Mesenchymal stem cell (in vitro differentiated cells and primary cell): ENCODE measurements at regions not wholly inside any gene's neighbourhood (a gene's known extent, or its start where the extent isn't known, plus 50 kb on each side); places are given as distances from the start of the nearest gene placed in this dataset.

Experiments
- DNase-seq: peaks from one replicate; pipeline ENCODE4 v3.0.0-alpha.2; 2013
- H2AFZ ChIP-seq: one replicate; pipeline ENCODE4 v1.6.1; 2013; ENCODE audit warnings: low read depth, mild to moderate bottlenecking, control low read depth, inconsistent platforms, low read length, moderate library complexity
- H2AK5ac ChIP-seq: 2 replicates; pipeline ENCODE4 v1.6.1; 2013; ENCODE audit warnings: low read length, moderate library complexity, mild to moderate bottlenecking, inconsistent platforms; ENCODE audit not compliant: severe bottlenecking
- H2BK120ac ChIP-seq: one replicate; pipeline ENCODE4 v1.6.1; 2013; ENCODE audit warnings: low read depth, mild to moderate bottlenecking, inconsistent platforms, low read length, moderate library complexity
- H2BK12ac ChIP-seq, 2 experiments: one replicate each; pipeline ENCODE4 v1.6.1; 2013; ENCODE audit warnings: inconsistent platforms in 2 of 2, low read length in 2 of 2, mild to moderate bottlenecking in 2 of 2, moderate library complexity in 2 of 2, control low read depth in 1 of 2
- H2BK15ac ChIP-seq: one replicate; pipeline ENCODE4 v1.6.1; 2013; ENCODE audit warnings: mild to moderate bottlenecking, low read depth, inconsistent platforms; ENCODE audit not compliant: poor library complexity, severe bottlenecking
- H2BK5ac ChIP-seq: 2 replicates; pipeline ENCODE4 v1.6.1; 2013; ENCODE audit warnings: low read depth, mild to moderate bottlenecking, low read length, control low read depth, inconsistent platforms; ENCODE audit not compliant: poor library complexity, severe bottlenecking
- H3K14ac ChIP-seq, 2 experiments: one replicate each; pipeline ENCODE4 v1.6.1; 2013; ENCODE audit warnings: inconsistent platforms in 2 of 2, low read length in 2 of 2, control low read depth in 1 of 2, mild to moderate bottlenecking in 1 of 2, moderate library complexity in 1 of 2
- H3K18ac ChIP-seq, 2 experiments: one replicate each; pipeline ENCODE4 v1.6.1; 2013; ENCODE audit warnings: inconsistent platforms in 2 of 2, low read length in 2 of 2, control low read depth in 1 of 2, low read depth in 1 of 2, mild to moderate bottlenecking in 1 of 2
- H3K23ac ChIP-seq, 2 experiments: one replicate each; pipeline ENCODE4 v1.6.1; 2013; ENCODE audit warnings: inconsistent platforms in 2 of 2, low read length in 2 of 2, mild to moderate bottlenecking in 2 of 2, moderate library complexity in 2 of 2, control low read depth in 1 of 2
- H3K27ac ChIP-seq: 2 replicates; pipeline ENCODE4 v1.5.1; 2013; ENCODE audit warnings: mild to moderate bottlenecking, moderate library complexity, low read length, control low read depth, inconsistent platforms; ENCODE audit not compliant: poor library complexity, severe bottlenecking
- H3K27me3 ChIP-seq, 2 experiments: 2 replicates each; pipeline versions ENCODE4 v1.6.1 to v1.7.0; 2013; ENCODE audit warnings: low read length in 2 of 2, mild to moderate bottlenecking in 2 of 2, moderate library complexity in 2 of 2, control low read depth in 1 of 2, inconsistent platforms in 1 of 2; ENCODE audit not compliant: control insufficient read depth in 1 of 2, insufficient read depth in 1 of 2
- H3K36me3 ChIP-seq, 2 experiments: 2 replicates each; pipeline versions ENCODE4 v1.6.1 to v1.7.0; 2013; ENCODE audit warnings: low read length in 2 of 2, control low read depth in 1 of 2, inconsistent platforms in 1 of 2, low read depth in 1 of 2, mild to moderate bottlenecking in 1 of 2; ENCODE audit not compliant: insufficient read depth in 2 of 2, control insufficient read depth in 1 of 2
- H3K4ac ChIP-seq, 2 experiments: one replicate each; pipeline ENCODE4 v1.6.1; 2013; ENCODE audit warnings: inconsistent platforms in 2 of 2, low read length in 2 of 2, mild to moderate bottlenecking in 2 of 2, moderate library complexity in 2 of 2, control low read depth in 1 of 2, low read depth in 1 of 2
- H3K4me1 ChIP-seq: 2 replicates; pipeline ENCODE4 v1.6.1; 2013; ENCODE audit warnings: low read depth, low read length, control low read depth; ENCODE audit not compliant: control insufficient read depth, insufficient read depth
- H3K4me2 ChIP-seq: 2 replicates; pipeline ENCODE4 v1.6.1; 2013; ENCODE audit warnings: low read length, mild to moderate bottlenecking, inconsistent platforms; ENCODE audit not compliant: poor library complexity, severe bottlenecking
- H3K4me3 ChIP-seq, 2 experiments: 2 replicates each; pipeline versions ENCODE4 v1.5.1 to v1.7.0; 2013; ENCODE audit warnings: low read length in 2 of 2, mild to moderate bottlenecking in 2 of 2, control low read depth in 1 of 2, low read depth in 1 of 2; ENCODE audit not compliant: insufficient read depth in 1 of 2
- H3K79me1 ChIP-seq: replicated peaks from 2 replicates; pipeline ENCODE4 v1.6.1; 2013; ENCODE audit warnings: mild to moderate bottlenecking, control low read depth, low read length, inconsistent platforms; ENCODE audit not compliant: poor library complexity, severe bottlenecking
- H3K9ac ChIP-seq: 2 replicates; pipeline ENCODE4 v1.7.0; 2013; ENCODE audit warnings: mild to moderate bottlenecking, low read length, moderate library complexity
- H3K9me3 ChIP-seq: 2 replicates; pipeline ENCODE4 v1.7.0; 2013; ENCODE audit warnings: mild to moderate bottlenecking, low read length; ENCODE audit not compliant: control insufficient read depth
- H4K8ac ChIP-seq: one replicate; pipeline ENCODE4 v1.6.1; 2013; ENCODE audit warnings: inconsistent platforms, mild to moderate bottlenecking, low read length, moderate library complexity
- H4K91ac ChIP-seq: one replicate; pipeline ENCODE4 v1.6.1; 2013; ENCODE audit warnings: mild to moderate bottlenecking, low read length, inconsistent platforms
- WGBS: methylation state at CpG from one replicate; pipeline ENCODE4 v1.1.7; 2013; ENCODE audit warnings: mixed read lengths; 5-methylcytosine and 5-hydroxymethylcytosine counted together

DNA sequence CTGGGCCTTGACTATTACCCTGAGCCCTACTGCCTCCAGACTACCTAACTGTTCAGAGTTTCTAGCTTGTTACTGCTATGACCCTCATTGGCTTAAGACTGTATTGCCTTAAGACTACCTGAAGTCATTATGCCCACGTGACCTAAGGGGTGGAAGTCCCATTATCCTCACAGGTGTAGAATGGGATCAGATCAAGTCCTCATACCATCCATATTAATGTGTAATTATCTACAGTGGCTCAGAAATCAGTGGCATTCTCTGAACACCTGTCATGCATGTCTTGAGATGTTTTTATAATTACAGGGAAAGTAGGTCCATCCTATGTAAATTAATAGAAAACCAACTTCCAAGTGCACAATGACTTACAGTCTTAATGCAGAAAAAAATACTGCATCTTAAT, 124.0 kb upstream of the CDC42EP3 start:
- WGBS: 100% methylated on average over 1 of the region's 1 CpG
- no peak overlapping the region for H3K14ac ChIP-seq
- H3K4ac ChIP-seq: no peak overlapping the region
- no peak for DNase-seq
- H2AK5ac ChIP-seq: no peak overlapping the region
- H2BK15ac ChIP-seq: no peak overlapping the region
- H2AFZ ChIP-seq: no peak overlapping the region
- H3K4me1 ChIP-seq: peaks cover 6% of the 10 kb centered on the region
- no peaks in the 10 kb centered on the region for H3K79me1 ChIP-seq
- H3K4me2 ChIP-seq: no peak overlapping the region
- no peak overlapping the region for H2BK5ac ChIP-seq
- peak overlapping the region; percentile 25 for H4K91ac ChIP-seq
- H3K18ac ChIP-seq: peak overlapping the region; percentile 13 to 40
- no peaks in the 10 kb centered on the region for H3K9me3 ChIP-seq
- no peak overlapping the region for H2BK120ac ChIP-seq
- peak overlapping the region; percentile 7 to 49 for H2BK12ac ChIP-seq
- no peak overlapping the region for H3K4me3 ChIP-seq
- peak overlapping the region; percentile 73 for H4K8ac ChIP-seq
- no peak overlapping the region for H3K9ac ChIP-seq
- no peaks in the 10 kb centered on the region for H3K36me3 ChIP-seq
- no peak overlapping the region for H3K27ac ChIP-seq
- H3K23ac ChIP-seq: no peak overlapping the region
- no peaks in the 10 kb centered on the region for H3K27me3 ChIP-seq

DNA sequence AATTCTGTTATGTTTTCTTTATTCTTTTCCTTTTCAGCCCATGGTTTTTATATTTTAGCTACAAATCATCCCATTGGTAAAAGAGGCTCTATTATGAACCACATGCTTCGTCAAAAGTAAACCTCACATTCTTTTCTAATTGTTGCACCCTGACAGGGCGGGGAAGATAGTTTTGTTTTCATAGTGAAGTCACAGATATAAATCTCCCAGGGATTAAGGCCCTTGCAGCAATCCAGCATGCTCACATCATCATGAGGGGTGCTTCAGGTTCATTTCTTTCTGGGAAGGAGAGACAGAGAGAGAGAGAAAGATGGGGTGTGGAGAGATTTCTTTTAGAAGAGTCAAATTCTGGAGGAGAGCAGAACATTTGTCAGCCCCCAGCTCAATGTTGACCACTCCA, 124.5 kb upstream of the CDC42EP3 start:
- no peak overlapping the region for H2BK5ac ChIP-seq
- no peaks in the 10 kb centered on the region for H3K36me3 ChIP-seq
- no peak overlapping the region for H3K4me2 ChIP-seq
- H2AK5ac ChIP-seq: no peak overlapping the region
- H3K4ac ChIP-seq: no peak overlapping the region
- no peak overlapping the region for H4K91ac ChIP-seq
- no peak overlapping the region for H2AFZ ChIP-seq
- H2BK15ac ChIP-seq: no peak overlapping the region
- no peaks in the 10 kb centered on the region for H3K9me3 ChIP-seq
- H3K79me1 ChIP-seq: no peaks in the 10 kb centered on the region
- 0% methylated on average over 1 of the region's 2 CpGs for WGBS
- no peak overlapping the region for H3K18ac ChIP-seq
- no peak overlapping the region for H3K9ac ChIP-seq
- H3K23ac ChIP-seq: no peak overlapping the region
- peaks cover 6% of the 10 kb centered on the region for H3K4me1 ChIP-seq
- no peak overlapping the region for H3K4me3 ChIP-seq
- no peak overlapping the region for H2BK12ac ChIP-seq
- H3K14ac ChIP-seq: no peak overlapping the region
- no peaks in the 10 kb centered on the region for H3K27me3 ChIP-seq
- peak overlapping the region; percentile 12 for H3K27ac ChIP-seq
- no peak overlapping the region for H4K8ac ChIP-seq
- DNase-seq: peak; percentile 60
- H2BK120ac ChIP-seq: no peak overlapping the region

DNA sequence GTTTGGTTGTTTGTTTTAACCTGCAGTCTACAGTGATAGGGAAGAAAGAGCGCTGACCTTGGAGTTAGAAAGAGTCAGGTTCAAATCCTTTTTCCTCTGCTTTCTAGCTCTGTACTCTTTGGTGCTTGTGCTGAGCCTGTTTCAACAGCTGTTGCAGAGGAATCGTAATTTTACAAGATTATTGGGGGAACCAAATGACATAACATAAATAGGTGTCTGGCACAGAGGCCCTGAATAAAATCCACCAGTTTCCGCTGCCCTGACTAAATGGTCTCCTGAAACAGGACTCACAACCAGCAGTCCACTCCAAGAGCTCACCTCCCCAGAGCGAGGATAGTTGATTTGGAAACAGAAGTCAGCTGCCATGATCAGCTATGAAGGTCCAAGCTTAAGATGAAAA, 125.0 kb upstream of the CDC42EP3 start:
- no peak overlapping the region for H3K4me2 ChIP-seq
- H3K18ac ChIP-seq: no peak overlapping the region
- no peak overlapping the region for H4K91ac ChIP-seq
- no peak overlapping the region for H4K8ac ChIP-seq
- no peak overlapping the region for H2BK120ac ChIP-seq
- no peak overlapping the region for H3K4me3 ChIP-seq
- no peaks in the 10 kb centered on the region for H3K79me1 ChIP-seq
- H3K9me3 ChIP-seq: no peaks in the 10 kb centered on the region
- peak overlapping the region in 1 of 2 experiments; percentile 19 for H3K4ac ChIP-seq
- no peaks in the 10 kb centered on the region for H3K36me3 ChIP-seq
- H3K27me3 ChIP-seq: no peaks in the 10 kb centered on the region
- no peak overlapping the region for H3K14ac ChIP-seq
- H3K27ac ChIP-seq: peak overlapping the region; percentile 6
- H2BK15ac ChIP-seq: no peak overlapping the region
- DNase-seq: no peak
- no peak overlapping the region for H3K23ac ChIP-seq
- 91% methylated on average over 4 of the region's 4 CpGs for WGBS
- no peak overlapping the region for H3K9ac ChIP-seq
- H3K4me1 ChIP-seq: peaks cover 6% of the 10 kb centered on the region
- no peak overlapping the region for H2BK5ac ChIP-seq
- H2BK12ac ChIP-seq: peak overlapping the region; percentile 8 to 44
- H2AK5ac ChIP-seq: peak overlapping the region; percentile 14
- no peak overlapping the region for H2AFZ ChIP-seq

DNA sequence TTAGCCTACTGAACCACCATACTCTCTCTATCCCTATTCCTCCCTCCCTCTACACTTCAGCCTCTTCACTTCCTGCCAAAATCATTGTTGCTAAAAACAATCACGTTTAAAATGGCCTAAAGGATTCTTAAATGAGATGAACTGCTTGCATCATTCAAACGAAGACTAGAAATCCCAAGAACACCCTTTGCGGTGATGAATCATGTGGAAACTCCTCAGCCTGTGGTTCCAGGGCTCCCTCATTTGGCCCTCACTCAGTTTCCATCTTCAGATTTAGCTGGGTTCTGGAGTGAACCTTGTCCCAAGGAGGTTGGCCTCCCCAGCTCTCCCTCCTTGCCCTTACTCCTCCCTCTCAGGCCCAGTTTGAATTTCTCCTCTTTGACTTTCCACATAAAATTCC, 125.6 kb upstream of the CDC42EP3 start:
- 65% methylated on average over 3 of the region's 3 CpGs for WGBS
- Histone ChIP-seq H3K9me3 (no peaks in the 10 kb centered on the region), H4K91ac (peak overlapping the region; percentile 40), H2BK120ac (peak overlapping the region; percentile 11), H3K27ac (no peak overlapping the region), H2BK12ac (peak overlapping the region; percentile 67 to 97), H3K18ac (peak overlapping the region; percentile 23 to 37), H3K14ac (no peak overlapping the region), H3K9ac (no peak overlapping the region), H4K8ac (peak overlapping the region; percentile 56), H3K27me3 (no peaks in the 10 kb centered on the region), H3K4me3 (no peak overlapping the region), H3K36me3 (no peaks in the 10 kb centered on the region), H3K4me1 (peaks cover 5% of the 10 kb centered on the region), H2BK5ac (no peak overlapping the region), H2AFZ (no peak overlapping the region), H2BK15ac (peak overlapping the region; percentile 32), H3K79me1 (no peaks in the 10 kb centered on the region), H2AK5ac (peak overlapping the region; percentile 89), H3K4ac (peak overlapping the region; percentile 24 to 78), H3K23ac (no peak overlapping the region), H3K4me2 (no peak overlapping the region)
- peak; percentile 59 for DNase-seq
